Prostate gland (tissue), 2 donors: ENCODE measurements at regions not wholly inside any gene's neighbourhood (a gene's known extent, or its start where the extent isn't known, plus 50 kb on each side); places are given as distances from the start of the nearest gene placed in this dataset.

Experiments used
- CTCF ChIP-seq, 4 experiments: fragments of 200-600 bp in 2 of 4; fragments of 450-650 bp in 2 of 4; sonication (generic) in 2 of 4; IDR thresholded peaks; 1 replicate in 3 of 4; 2 replicates in 1 of 4; pipeline ENCODE4 v1.5.1; 2016 to 2019; ENCODE audit warnings: antibody characterized with exemption in 4 of 4, mild to moderate bottlenecking in 2 of 4, moderate library complexity in 2 of 4
- POLR2A ChIP-seq: fragments of 450-650 bp; IDR thresholded peaks from one replicate; pipeline ENCODE4 v1.6.1; 2016; ENCODE audit warnings: antibody characterized with exemption, mild to moderate bottlenecking
- POLR2AphosphoS5 ChIP-seq: sonication (generic); formaldehyde crosslinking; IDR thresholded peaks from one replicate; pipeline ENCODE4 v1.6.1; 2017; ENCODE audit warnings: antibody characterized with exemption

DNA sequence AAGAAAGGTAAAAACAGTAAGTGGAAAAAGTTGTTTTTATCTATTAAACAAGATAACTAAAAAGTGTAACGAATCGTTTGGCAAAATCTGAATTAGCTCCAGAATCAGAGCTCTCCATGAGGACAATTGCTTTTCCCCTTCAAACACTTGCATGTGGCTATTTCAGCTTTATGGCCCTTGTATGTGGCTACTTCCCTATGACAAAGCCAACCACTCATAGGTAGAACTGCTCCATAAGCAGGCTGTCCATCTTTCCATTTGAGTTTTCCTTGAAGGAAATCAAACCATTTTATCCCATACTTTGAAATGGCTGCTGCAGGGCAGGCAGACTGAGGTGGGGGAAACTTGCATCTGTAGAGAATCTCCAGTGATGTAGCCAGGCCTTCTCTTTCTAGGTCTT lies 445.5 kb upstream of the ID2 start:
- TF ChIP-seq POLR2A (no peak), CTCF (IDR thresholded peaks at IDR 0.05) (no peak), POLR2AphosphoS5 (no peak)
